H1 (cell line): ENCODE measurements at regions not wholly inside any gene's neighbourhood (a gene's known extent, or its start where the extent isn't known, plus 50 kb on each side); places are given as distances from the start of the nearest gene placed in this dataset.

Source experiments
- CTCF ChIA-PET: fragments of 300-600 bp; sonication (Branson Sonifier 250); formaldehyde crosslinking; loops from one replicate; lab custom pipeline; 2021; ENCODE audit not compliant: partially characterized antibody; lab: Charles Lee
- POLR2A ChIA-PET: fragments of 300-600 bp; sonication (Branson Sonifier 250); formaldehyde crosslinking; loops from one replicate; lab custom pipeline; 2021; ENCODE audit warnings: inconsistent platforms; ENCODE audit not compliant: partially characterized antibody; lab: Charles Lee
- DNase-seq, 2 experiments: peaks; one replicate each; pipeline versions ENCODE4 v3.0.0 to v3.0.0-alpha.2; 2010 to 2022; ENCODE audit warnings: low spot score in 2 of 2, low read depth in 1 of 2, mixed read lengths in 1 of 2
- FAIRE-seq: peaks from 2 replicates; lab custom pipeline; 2011; peaks lifted over from hg19 to GRCh38; lab: Jason Lieb, UNC
- H2AFZ ChIP-seq: 2 replicates; pipeline ENCODE4 v1.8.1; 2012; ENCODE audit warnings: low read length, inconsistent platforms
- H2AK5ac ChIP-seq: 2 replicates; pipeline ENCODE4 v1.6.1; 2013; ENCODE audit warnings: low read depth, low read length
- H2BK120ac ChIP-seq: replicated peaks from 2 replicates; pipeline ENCODE3; 2013; ENCODE audit warnings: low read depth, low read length, inconsistent platforms
- H2BK12ac ChIP-seq: 2 replicates; pipeline ENCODE4 v1.6.1; 2013; ENCODE audit warnings: low read depth, low read length
- H2BK15ac ChIP-seq: 2 replicates; pipeline ENCODE4 v1.6.1; 2013; ENCODE audit warnings: low read length
- H2BK20ac ChIP-seq: 2 replicates; pipeline ENCODE4 v1.6.1; 2013; ENCODE audit warnings: low read length
- H2BK5ac ChIP-seq: 2 replicates; pipeline ENCODE4 v1.6.1; 2013; ENCODE audit warnings: low read depth, low read length
- H3K14ac ChIP-seq: 2 replicates; pipeline ENCODE4 v1.6.1; 2013; ENCODE audit warnings: inconsistent platforms; ENCODE audit not compliant: insufficient read length
- H3K18ac ChIP-seq: 2 replicates; pipeline ENCODE4 v1.6.1; 2013; ENCODE audit warnings: low read length; ENCODE audit errors: extremely low read depth
- H3K23ac ChIP-seq: 2 replicates; pipeline ENCODE4 v1.6.1; 2013; ENCODE audit warnings: inconsistent platforms; ENCODE audit not compliant: insufficient read length
- H3K23me2 ChIP-seq: 2 replicates; pipeline ENCODE4 v1.6.1; 2013; ENCODE audit warnings: low read depth, low read length
- H3K27ac ChIP-seq: 2 replicates; pipeline ENCODE4 v1.6.1; 2011; ENCODE audit warnings: low read depth, low read length, inconsistent platforms
- H3K27me3 ChIP-seq, 4 experiments: replicated peaks in 1 of 4; 1 replicate in 1 of 4; 2 replicates in 3 of 4; pipeline versions ENCODE4 v1.6.1 to v1.8.1; 2011 to 2013; ENCODE audit warnings: low read length in 3 of 4, mild to moderate bottlenecking in 3 of 4, inconsistent platforms in 2 of 4, mixed read lengths in 2 of 4, moderate library complexity in 1 of 4; ENCODE audit not compliant: control insufficient read depth in 3 of 4, insufficient read depth in 3 of 4; ENCODE audit errors: extremely low read depth in 1 of 4
- H3K36me3 ChIP-seq, 4 experiments: 2 replicates each; pipeline versions ENCODE4 v1.6.1 to v1.8.1; 2011 to 2013; ENCODE audit warnings: mild to moderate bottlenecking in 4 of 4, low read length in 3 of 4, moderate library complexity in 2 of 4, control low read depth in 1 of 4, inconsistent platforms in 1 of 4; ENCODE audit not compliant: insufficient read depth in 4 of 4, control insufficient read depth in 2 of 4
- H3K4ac ChIP-seq: replicated peaks from 2 replicates; pipeline ENCODE3; 2013; ENCODE audit warnings: low read length, low read depth, mixed read lengths, inconsistent platforms; ENCODE audit not compliant: insufficient read length
- H3K4me1 ChIP-seq, 4 experiments: replicated peaks in 1 of 4; 1 replicate in 1 of 4; 2 replicates in 3 of 4; pipeline versions ENCODE4 v1.6.1 to v1.8.1; 2011 to 2013; ENCODE audit warnings: low read length in 3 of 4, inconsistent platforms in 2 of 4, mixed read lengths in 1 of 4; ENCODE audit not compliant: insufficient read depth in 4 of 4, control insufficient read depth in 3 of 4
- H3K4me2 ChIP-seq, 2 experiments: 2 replicates each; pipeline versions ENCODE4 v1.6.1 to v1.8.1; 2011 to 2013; ENCODE audit warnings: low read depth in 2 of 2, low read length in 2 of 2, control low read depth in 1 of 2, inconsistent platforms in 1 of 2, mild to moderate bottlenecking in 1 of 2; ENCODE audit not compliant: insufficient read depth in 1 of 2
- H3K4me3 ChIP-seq, 4 experiments: fragments of 200-600, 300-600 bp in 1 of 4; sonication (generic), shearing (Covaris generic), sonication (Bioruptor Twin) in 1 of 4; 2 replicates each; pipeline versions ENCODE4 v1.5.1 to v1.8.1; 2011 to 2016; ENCODE audit warnings: low read length in 4 of 4, low read depth in 3 of 4, control low read depth in 2 of 4, inconsistent platforms in 2 of 4, mild to moderate bottlenecking in 2 of 4, mixed read lengths in 1 of 4, moderate library complexity in 1 of 4; ENCODE audit not compliant: insufficient read depth in 2 of 4; ENCODE audit errors: extremely low read depth in 1 of 4
- H3K56ac ChIP-seq: replicated peaks from 2 replicates; pipeline ENCODE3; 2013; ENCODE audit warnings: low read depth, mild to moderate bottlenecking, mixed read lengths, low read length, inconsistent platforms; ENCODE audit not compliant: insufficient read length
- H3K79me1 ChIP-seq: 2 replicates; pipeline ENCODE4 v1.6.1; 2013; ENCODE audit warnings: low read depth, low read length, control low read depth
- H3K79me2 ChIP-seq, 2 experiments: 2 replicates each; pipeline versions ENCODE4 v1.6.1 to v1.8.1; 2012 to 2013; ENCODE audit warnings: low read length in 2 of 2, mild to moderate bottlenecking in 2 of 2, inconsistent platforms in 1 of 2; ENCODE audit not compliant: insufficient read depth in 2 of 2, control insufficient read depth in 1 of 2
- H3K9ac ChIP-seq, 4 experiments: replicated peaks in 1 of 4; 1 replicate in 1 of 4; 2 replicates in 3 of 4; pipeline versions ENCODE4 v1.6.1 to v1.8.1; 2011 to 2013; ENCODE audit warnings: low read depth in 3 of 4, low read length in 3 of 4, control low read depth in 2 of 4, mild to moderate bottlenecking in 2 of 4, moderate library complexity in 2 of 4, inconsistent platforms in 1 of 4; ENCODE audit errors: extremely low read depth in 1 of 4
- H3K9me3 ChIP-seq, 2 experiments: 2 replicates each; pipeline versions ENCODE4 v1.6.1 to v1.8.1; 2012 to 2013; ENCODE audit warnings: mild to moderate bottlenecking in 2 of 2, moderate library complexity in 2 of 2, control low read depth in 1 of 2, inconsistent platforms in 1 of 2, low read depth in 1 of 2, low read length in 1 of 2, mixed read lengths in 1 of 2; ENCODE audit not compliant: insufficient read depth in 2 of 2
- H4K20me1 ChIP-seq, 2 experiments: replicated peaks in 1 of 2; 2 replicates each; pipeline versions ENCODE3 to v1.8.1; 2011 to 2013; ENCODE audit warnings: inconsistent platforms in 2 of 2, low read length in 2 of 2, mild to moderate bottlenecking in 1 of 2; ENCODE audit not compliant: insufficient read depth in 2 of 2, control insufficient read depth in 1 of 2
- H4K5ac ChIP-seq: 2 replicates; pipeline ENCODE4 v1.6.1; 2013; ENCODE audit warnings: low read length, low read depth, mixed read lengths, inconsistent platforms; ENCODE audit not compliant: insufficient read length
- H4K8ac ChIP-seq: 2 replicates; pipeline ENCODE4 v1.8.0; 2013; ENCODE audit warnings: mild to moderate bottlenecking, moderate library complexity, low read length, inconsistent platforms; ENCODE audit not compliant: insufficient read depth; ENCODE audit errors: extremely low read depth
- H4K91ac ChIP-seq: replicated peaks from 2 replicates; pipeline ENCODE3; 2013; ENCODE audit warnings: low read length, mixed read lengths, inconsistent platforms; ENCODE audit not compliant: insufficient read length
- CBX8 ChIP-seq: fragments of 300-800, 300-1000 bp; sonication (generic); IDR thresholded peaks from 2 replicates; pipeline ENCODE4 v1.7.1; 2016; ENCODE audit warnings: low read depth, low read length, borderline replicate concordance
- CHD2 ChIP-seq: IDR thresholded peaks from 2 replicates; pipeline ENCODE4 v1.6.1; 2012; ENCODE audit warnings: low read length, improper control_type of control experiment
- GABPA ChIP-seq: IDR thresholded peaks from 2 replicates; pipeline ENCODE4 v1.6.1; 2011; ENCODE audit warnings: mild to moderate bottlenecking, low read length, moderate library complexity, borderline replicate concordance; ENCODE audit not compliant: insufficient read depth
- MAFK ChIP-seq: IDR thresholded peaks from 2 replicates; pipeline ENCODE4 v1.6.1; 2012; ENCODE audit warnings: low read depth, mild to moderate bottlenecking, improper control_type of control experiment, low read length
- MAX ChIP-seq: IDR thresholded peaks from 2 replicates; pipeline ENCODE4 v1.6.1; 2012; ENCODE audit warnings: inconsistent platforms
- POU5F1 ChIP-seq: IDR thresholded peaks from 2 replicates; pipeline ENCODE4 v1.6.1; 2011; ENCODE audit warnings: low read depth, mild to moderate bottlenecking, low read length, moderate library complexity
- SIX5 ChIP-seq: IDR thresholded peaks from 2 replicates; pipeline ENCODE4 v1.6.1; 2011; ENCODE audit warnings: mild to moderate bottlenecking, low read depth, low read length
- SUZ12 ChIP-seq: fragments of 200-600 bp; sonication (generic); IDR thresholded peaks from 2 replicates; pipeline ENCODE4 v1.6.1; 2012; ENCODE audit warnings: mild to moderate bottlenecking, inconsistent platforms, low read length, moderate library complexity, mixed read lengths
- WGBS, 2 experiments: shearing (Covaris generic) in 1 of 2; methylation state at CpG; one replicate each; pipeline versions ENCODE4 v1.1.6 to v1.1.7; 2013 to 2015; ENCODE audit warnings: low lambda C conversion rate in 2 of 2, mixed read lengths in 2 of 2, inconsistent platforms in 1 of 2, low coverage in 1 of 2, missing lambda C conversion rate in 1 of 2; ENCODE audit not compliant: insufficient replicate concordance in 2 of 2, insufficient coverage in 1 of 2, insufficient read length in 1 of 2; ENCODE audit errors: extremely low coverage in 1 of 2, missing lambda C conversion rate in 1 of 2; 5-methylcytosine and 5-hydroxymethylcytosine counted together

GRCh38 chr2:22879009-22879863 lies 505.7 kb upstream of the KLHL29 start:
- no peak overlapping the region for H4K8ac ChIP-seq
- ChIA-PET POLR2A (no interaction called here), CTCF (interaction anchor here (0.7 kb wide), 1 partner anchor 268 kb away, joined by 3 read pairs; no protein-coding TSS in a partner anchor)
- H3K14ac ChIP-seq = no peak overlapping the region
- H3K27ac ChIP-seq = no peak overlapping the region
- no peak overlapping the region for H3K56ac ChIP-seq
- DNase-seq (no peak), FAIRE-seq (no peak)
- no peaks in the 10 kb centered on the region for H3K23me2 ChIP-seq
- peaks cover 0 to 7% of the 10 kb centered on the region in 2 experiments; a peak in 1 of 4 replicates for H3K9me3 ChIP-seq
- H4K91ac ChIP-seq = no peak overlapping the region
- H3K36me3 ChIP-seq = no peaks in the 10 kb centered on the region
- no peak overlapping the region for H3K23ac ChIP-seq
- no peak overlapping the region for H2AK5ac ChIP-seq
- 85% methylated on average over 11 of the region's 13 CpGs; no CpG with 5 or more reads in 1 of the 2 experiments for WGBS, 2 experiments
- no peaks in the 10 kb centered on the region for H3K27me3 ChIP-seq
- H2BK20ac ChIP-seq = no peak overlapping the region
- no peak overlapping the region for H3K4me2 ChIP-seq
- H3K4me3 ChIP-seq = no peak overlapping the region
- no peaks in the 10 kb centered on the region for H4K20me1 ChIP-seq
- H2BK120ac ChIP-seq = no peak overlapping the region
- no peak overlapping the region for H4K5ac ChIP-seq
- no peaks in the 10 kb centered on the region for H3K79me2 ChIP-seq
- H2BK12ac ChIP-seq = no peak overlapping the region
- peaks cover 0 to 11% (median 4%) of the 10 kb centered on the region in 4 experiments; a peak in 5 of 7 replicates for H3K4me1 ChIP-seq
- no peaks in the 10 kb centered on the region for H3K79me1 ChIP-seq
- no peak overlapping the region for H3K18ac ChIP-seq
- no peak overlapping the region for H2AFZ ChIP-seq
- no peak overlapping the region for H2BK15ac ChIP-seq
- no peak overlapping the region for H3K9ac ChIP-seq
- no peak overlapping the region for H3K4ac ChIP-seq
- no peak overlapping the region for H2BK5ac ChIP-seq
- no peak for TF ChIP-seq CBX8
- no peak for TF ChIP-seq CHD2
- no peak for TF ChIP-seq MAX
- TF ChIP-seq POU5F1 = no peak
- no peak for TF ChIP-seq GABPA
- no peak for TF ChIP-seq MAFK
- TF ChIP-seq SIX5 = no peak
- TF ChIP-seq SUZ12 = no peak
